ENCODE measurements at regions not wholly inside any gene's neighbourhood (a gene's known extent, or its start where the extent isn't known, plus 50 kb on each side); places are given as distances from the start of the nearest gene placed in this dataset.

DNA sequence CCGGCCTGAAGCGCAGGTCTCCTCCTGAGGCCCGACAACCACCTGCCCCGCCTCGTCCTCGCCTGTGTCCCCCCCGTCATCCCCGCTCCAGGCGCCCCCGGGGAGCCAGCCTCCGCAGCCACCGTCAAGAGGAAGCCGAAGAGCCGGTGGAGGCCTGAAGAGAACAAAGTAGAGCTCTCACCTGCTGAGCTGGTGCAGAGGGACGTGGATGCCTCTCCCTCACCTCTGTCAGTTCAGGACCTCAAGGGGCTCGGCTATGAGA, 169.9 kb downstream of the HINT1 start:
- no peaks in the 10 kb centered on the region for H3K27me3 ChIP-seq (ENCODE audit: insufficient read depth, low read length)
- TF ChIP-seq, protein P1, sequence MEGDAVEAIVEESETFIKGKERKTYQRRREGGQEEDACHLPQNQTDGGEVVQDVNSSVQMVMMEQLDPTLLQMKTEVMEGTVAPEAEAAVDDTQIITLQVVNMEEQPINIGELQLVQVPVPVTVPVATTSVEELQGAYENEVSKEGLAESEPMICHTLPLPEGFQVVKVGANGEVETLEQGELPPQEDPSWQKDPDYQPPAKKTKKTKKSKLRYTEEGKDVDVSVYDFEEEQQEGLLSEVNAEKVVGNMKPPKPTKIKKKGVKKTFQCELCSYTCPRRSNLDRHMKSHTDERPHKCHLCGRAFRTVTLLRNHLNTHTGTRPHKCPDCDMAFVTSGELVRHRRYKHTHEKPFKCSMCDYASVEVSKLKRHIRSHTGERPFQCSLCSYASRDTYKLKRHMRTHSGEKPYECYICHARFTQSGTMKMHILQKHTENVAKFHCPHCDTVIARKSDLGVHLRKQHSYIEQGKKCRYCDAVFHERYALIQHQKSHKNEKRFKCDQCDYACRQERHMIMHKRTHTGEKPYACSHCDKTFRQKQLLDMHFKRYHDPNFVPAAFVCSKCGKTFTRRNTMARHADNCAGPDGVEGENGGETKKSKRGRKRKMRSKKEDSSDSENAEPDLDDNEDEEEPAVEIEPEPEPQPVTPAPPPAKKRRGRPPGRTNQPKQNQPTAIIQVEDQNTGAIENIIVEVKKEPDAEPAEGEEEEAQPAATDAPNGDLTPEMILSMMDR (conservative IDR thresholded peaks at IDR 0.05): no peak
- H2BK12ac ChIP-seq (ENCODE audit: insufficient read length, low read depth, low read length): no peak overlapping the region
- no CpG with 5 or more reads among the region's 16 CpGs for WGBS (ENCODE audit: extremely low coverage, insufficient read length, low lambda C conversion rate)
- Mint-ChIP-seq H3K36me3 (ENCODE audit: insufficient read depth in 1 of 3, low read depth in 3 of 3) (no peaks in the 10 kb centered on the region), H3K27me3 (ENCODE audit: low read depth) (no peaks in the 10 kb centered on the region), H3K4me3 (no peak overlapping the region), H3K4me1 (peaks cover 13 to 16% of the 10 kb centered on the region in 2 experiments), H3K9me3 (no peaks in the 10 kb centered on the region), H3K27ac (no peak overlapping the region)
- no peak overlapping the region for H2BK5ac ChIP-seq (ENCODE audit: insufficient read length, low read length)
- no peaks in the 10 kb centered on the region for H3K9me3 ChIP-seq (ENCODE audit: control insufficient read depth, low read depth, low read length)
- H3K79me2 ChIP-seq (ENCODE audit: insufficient read depth, low read length): no peaks in the 10 kb centered on the region
- no peak overlapping the region for H3K27ac ChIP-seq (ENCODE audit: insufficient read length, low read depth, low read length)
- H2AFZ ChIP-seq (ENCODE audit: low read length): no peak overlapping the region
- H2AK5ac ChIP-seq (ENCODE audit: insufficient read length, low read length): no peak overlapping the region
- no peak overlapping the region for H3K4me2 ChIP-seq (ENCODE audit: insufficient read depth, insufficient read length, low read length)
- H3K79me1 ChIP-seq (ENCODE audit: insufficient read depth, low read depth, low read length, poor library complexity, severe bottlenecking): no peaks in the 10 kb centered on the region
- no peak overlapping the region for H3K4ac ChIP-seq (ENCODE audit: low read depth, low read length)
- H2BK120ac ChIP-seq (ENCODE audit: low read depth, low read length, poor library complexity, severe bottlenecking): no peak overlapping the region
- no peak for DNase-seq
- H4K20me1 ChIP-seq (ENCODE audit: control insufficient read depth, insufficient read depth, insufficient read length): no peaks in the 10 kb centered on the region
- no peak overlapping the region for H2BK20ac ChIP-seq (ENCODE audit: low read depth, low read length, poor library complexity, severe bottlenecking)
- H3T11ph ChIP-seq (ENCODE audit: low read length): no peak overlapping the region
- H3K14ac ChIP-seq (ENCODE audit: insufficient read depth, low read length): no peak overlapping the region
- no peaks in the 10 kb centered on the region for H3K23me2 ChIP-seq (ENCODE audit: insufficient read length, low read depth, low read length, poor library complexity, severe bottlenecking)
- no peak overlapping the region for H3K18ac ChIP-seq (ENCODE audit: insufficient read length, low read depth, low read length)
- H3K9ac ChIP-seq (ENCODE audit: extremely low read depth, insufficient read length, low read length): no peak overlapping the region
- no peak overlapping the region for H2BK15ac ChIP-seq (ENCODE audit: low read depth, low read length)
- H4K91ac ChIP-seq (ENCODE audit: insufficient read length, low read depth, low read length): no peak overlapping the region
- no peak overlapping the region for H4K8ac ChIP-seq (replicated peaks; ENCODE audit: insufficient read length, low read depth, low read length)
- no peaks in the 10 kb centered on the region; the same call in 1 of the 2 replicates for H3K4me1 ChIP-seq (ENCODE audit: insufficient read depth, low read length)
- H4K5ac ChIP-seq (ENCODE audit: insufficient read length, low read depth, low read length): no peak overlapping the region
- H3K56ac ChIP-seq (ENCODE audit: insufficient read length, low read depth, low read length): no peak overlapping the region
- H3K23ac ChIP-seq (ENCODE audit: insufficient read length, low read depth, low read length): no peak overlapping the region
